T1000 (cell line): ENCODE measurements at regions not wholly inside any gene's neighbourhood (a gene's known extent, or its start where the extent isn't known, plus 50 kb on each side); places are given as distances from the start of the nearest gene placed in this dataset.
"Not testable (repeated sequence)": the region's sequence is repeated elsewhere in the genome, so short reads cannot be mapped to it uniquely, and the experiment has no call there.

ENCODE experiments used
- DNase-seq: peaks from one replicate; lab custom pipeline; 2025; ENCODE audit warnings: mixed read lengths; lab: John Stamatoyannopoulos, UW

DNA sequence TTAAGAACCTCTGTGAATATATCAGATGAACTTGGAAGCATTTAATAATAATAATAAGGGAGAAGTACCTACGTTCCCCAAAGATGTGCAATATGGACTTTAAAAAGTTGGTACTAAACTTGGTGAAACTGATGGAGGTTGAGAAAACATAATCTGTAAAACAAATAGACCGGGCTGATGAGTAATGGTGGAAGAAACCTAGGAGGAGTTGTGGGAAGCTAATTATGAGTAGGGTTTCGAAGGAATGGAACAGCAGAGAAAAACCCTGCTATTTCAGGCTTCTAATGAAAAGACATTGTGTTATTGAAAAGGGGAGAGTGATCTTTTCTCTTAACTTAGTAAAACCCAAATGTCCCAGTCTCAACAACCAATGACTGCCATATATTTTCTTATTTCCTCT is 229.3 kb downstream of the PCSK1 start:
- DNase-seq: no peak

DNA sequence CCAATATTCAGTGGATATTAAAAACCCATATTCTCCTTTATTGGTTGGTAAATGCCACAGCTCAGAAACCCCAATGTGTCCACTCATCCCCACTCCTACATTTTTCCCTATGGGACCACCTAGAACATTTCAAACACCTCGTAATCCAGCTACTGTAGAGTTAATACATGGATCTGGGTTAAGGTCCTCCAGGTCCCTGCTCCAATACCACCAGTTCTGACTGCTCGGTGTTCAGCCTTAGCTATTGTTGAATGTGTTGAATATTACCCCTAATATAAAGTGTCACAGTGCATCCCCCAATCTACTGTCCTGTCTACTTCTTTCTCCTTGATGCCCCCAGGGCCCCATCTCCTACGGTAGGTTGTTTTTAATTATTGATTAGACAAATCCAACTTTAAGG is 231.5 kb downstream of the PCSK1 start:
- no peak for DNase-seq

DNA sequence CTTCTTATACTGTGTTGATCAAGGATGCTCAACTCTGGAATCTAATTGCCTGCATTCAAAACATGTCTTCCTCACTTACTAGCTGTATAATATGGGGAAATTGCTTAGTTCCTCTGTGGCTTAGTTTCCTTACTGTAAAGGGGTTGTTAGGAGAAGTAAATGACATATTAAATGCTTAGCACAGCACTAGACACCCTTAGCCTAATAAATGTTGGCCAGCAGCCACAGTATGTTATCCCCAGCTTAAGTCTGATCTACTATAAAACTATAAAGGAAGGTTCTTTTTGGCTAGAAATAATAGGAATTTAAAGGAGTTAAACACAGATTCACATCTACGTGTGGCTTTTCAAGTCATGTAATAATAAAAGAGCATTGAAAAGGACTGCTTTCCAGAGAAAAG is 232.4 kb downstream of the PCSK1 start:
- no peak for DNase-seq

DNA sequence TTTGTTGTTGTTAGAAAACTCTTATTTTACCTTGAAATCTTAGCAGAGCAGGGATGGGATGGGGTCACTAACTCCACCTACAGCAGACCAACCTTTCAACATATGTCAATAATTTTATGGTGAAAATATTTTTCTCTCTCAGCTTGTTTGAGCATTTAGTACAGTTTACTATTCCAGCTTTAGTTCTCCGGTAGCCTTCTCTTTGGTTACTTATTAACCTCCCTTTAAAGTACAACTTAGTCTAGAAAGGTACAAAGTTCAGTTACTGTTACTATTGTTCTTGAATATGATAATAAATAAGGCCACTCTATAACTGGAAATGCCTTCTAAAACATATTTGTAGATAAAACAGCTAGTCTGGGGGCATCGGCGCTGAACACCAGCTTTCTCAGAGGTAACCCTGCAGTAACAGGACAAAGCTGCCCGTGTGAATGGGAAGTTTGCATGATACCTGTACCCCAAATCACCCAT is 233.3 kb downstream of the PCSK1 start:
- no peak for DNase-seq

DNA sequence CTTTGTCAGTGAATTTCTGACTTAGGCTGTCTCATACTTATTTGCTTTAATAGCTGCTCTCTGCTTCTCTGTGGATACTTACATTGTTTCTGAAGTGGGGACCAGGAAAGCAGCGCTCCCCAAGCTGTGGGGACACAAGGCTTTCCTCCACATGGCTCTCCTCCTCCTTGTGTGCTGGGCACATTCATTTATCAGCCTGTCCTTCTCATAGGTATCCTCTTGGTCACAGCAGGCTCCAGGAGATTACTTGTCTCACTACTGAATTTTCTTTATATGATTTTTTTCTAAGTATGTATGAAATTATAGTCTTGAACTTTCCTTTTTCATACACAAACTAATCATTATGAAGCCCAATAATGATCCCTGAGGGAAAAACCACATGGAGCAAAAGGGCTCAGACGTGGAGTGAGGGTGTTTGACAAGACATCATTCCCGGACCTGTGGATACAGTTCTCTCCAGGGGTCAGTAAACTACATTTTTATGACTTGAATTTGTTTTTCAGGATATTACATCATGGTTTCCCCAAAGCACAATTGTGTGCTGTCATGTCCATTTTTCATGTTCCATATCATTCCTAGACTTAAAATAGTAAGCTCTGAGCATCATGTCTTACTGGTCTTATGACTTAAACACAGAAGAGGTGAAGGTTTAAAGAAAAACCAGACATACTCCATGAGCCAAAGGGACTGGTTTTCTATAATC is 234.5 kb downstream of the PCSK1 start:
- no peak for DNase-seq

DNA sequence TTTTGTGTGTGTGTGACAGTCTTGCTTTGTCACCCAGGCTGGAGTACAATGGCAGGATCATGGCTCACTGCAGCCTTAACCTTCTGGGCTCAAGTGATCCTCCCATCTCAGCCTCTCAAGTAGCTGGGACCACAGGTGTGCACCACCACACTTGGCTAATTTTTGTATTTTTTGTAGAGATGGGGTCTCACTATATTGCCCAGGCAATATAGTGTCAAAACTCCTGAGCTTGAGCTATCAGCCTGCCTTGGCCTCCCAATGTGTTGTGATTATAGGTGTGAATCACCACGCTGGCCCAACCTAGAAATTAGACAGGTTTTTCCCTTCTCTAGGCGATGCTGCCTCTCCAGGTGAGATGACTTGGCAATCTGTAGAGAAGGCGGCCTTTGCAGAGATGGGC is 235.3 kb downstream of the PCSK1 start:
- DNase-seq: not testable (repeated sequence)

DNA sequence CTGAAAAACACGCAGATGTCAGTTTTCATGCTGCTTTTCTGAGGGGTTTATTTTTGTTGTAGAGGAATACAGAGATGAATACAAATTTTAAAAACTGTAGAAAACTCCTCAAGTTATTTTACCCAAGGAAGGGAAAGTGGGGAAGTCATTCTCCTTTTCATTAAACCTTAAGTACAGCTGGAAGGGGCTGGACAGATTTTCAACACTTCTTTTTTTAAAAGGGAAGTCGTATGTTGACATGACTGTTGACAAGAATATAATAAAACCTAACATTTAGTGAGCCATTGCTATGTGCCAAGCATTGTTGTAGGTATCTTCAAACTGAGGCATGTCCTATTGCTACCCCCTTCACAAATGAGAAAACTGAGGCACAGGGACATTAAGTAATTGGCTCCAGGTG is 235.7 kb upstream of the ELL2 start:
- DNase-seq: no peak

DNA sequence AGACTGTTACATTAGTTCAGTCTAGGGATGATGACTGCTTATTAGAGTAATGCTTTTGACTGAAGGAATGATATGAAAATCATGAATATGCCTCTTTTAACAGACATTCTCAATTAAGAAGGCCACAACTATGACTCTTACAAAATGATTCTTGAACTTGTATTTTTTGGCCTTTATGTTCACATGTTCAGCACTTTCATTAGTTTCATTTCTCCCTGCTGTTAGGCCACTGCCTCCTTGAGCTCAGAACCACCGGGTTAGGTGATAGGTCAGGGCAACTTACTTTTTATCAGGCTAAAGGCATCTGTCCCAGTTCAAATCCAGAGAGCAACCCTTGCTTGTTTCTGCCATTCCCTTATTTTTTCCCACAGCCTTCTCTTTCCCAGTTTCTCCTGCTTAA is 235.2 kb upstream of the ELL2 start:
- DNase-seq: no peak

DNA sequence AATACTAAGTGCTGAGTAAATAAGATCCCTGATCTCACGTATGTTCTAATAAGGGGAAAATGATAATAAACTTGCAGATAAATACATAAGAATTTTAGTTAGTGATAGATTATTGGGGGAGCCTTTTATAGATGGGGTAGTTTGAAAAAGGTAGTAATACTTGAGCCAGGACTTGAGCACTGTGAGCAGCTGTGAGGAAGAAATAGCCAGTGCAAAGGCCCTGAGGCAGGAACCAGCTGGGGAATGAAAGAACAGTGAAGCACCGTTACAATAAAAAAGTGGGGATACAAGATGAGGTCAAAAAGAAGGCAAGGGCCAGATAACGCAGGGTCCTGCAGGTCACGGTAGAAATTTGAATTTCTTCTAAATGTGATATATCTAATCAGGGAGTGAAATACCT is 234.8 kb upstream of the ELL2 start:
- no peak for DNase-seq

DNA sequence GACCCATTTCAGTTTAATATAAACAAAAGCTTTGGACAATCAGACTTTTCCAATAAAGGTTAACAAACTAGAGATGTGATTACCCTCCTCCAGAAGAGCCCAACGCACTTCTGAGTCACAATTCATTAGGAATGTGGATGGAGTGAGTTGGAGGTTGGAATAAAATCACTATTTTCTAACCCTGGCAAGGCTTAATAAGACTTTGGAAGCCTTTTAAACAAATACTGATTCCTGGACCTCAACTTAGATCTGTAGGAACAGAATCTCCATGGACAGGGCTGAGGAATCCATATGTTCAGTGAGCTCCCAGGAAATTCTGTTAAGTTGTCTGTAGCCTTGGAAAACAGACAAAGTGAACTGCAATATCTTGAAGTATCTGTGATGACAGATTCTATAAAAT is 233.5 kb upstream of the ELL2 start:
- no peak for DNase-seq

DNA sequence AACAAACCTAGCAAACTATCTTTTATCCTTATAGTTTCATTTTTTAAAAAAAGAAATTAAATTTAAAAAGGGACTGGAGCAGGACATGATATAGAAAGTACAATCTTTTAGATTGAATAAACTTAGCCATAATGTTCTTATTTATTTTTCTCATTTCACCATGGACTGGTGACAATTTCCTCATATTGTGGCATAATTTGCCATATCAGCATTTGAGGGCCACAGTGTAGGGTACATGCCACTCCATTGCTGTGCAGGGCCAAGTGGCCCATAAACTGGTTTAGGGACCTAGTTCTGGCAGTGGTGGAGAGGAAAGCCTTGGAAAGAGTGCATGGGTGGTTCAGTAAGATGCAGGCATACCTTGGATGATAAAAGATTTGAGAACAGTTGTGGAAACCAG is 232.9 kb upstream of the ELL2 start:
- no peak for DNase-seq

DNA sequence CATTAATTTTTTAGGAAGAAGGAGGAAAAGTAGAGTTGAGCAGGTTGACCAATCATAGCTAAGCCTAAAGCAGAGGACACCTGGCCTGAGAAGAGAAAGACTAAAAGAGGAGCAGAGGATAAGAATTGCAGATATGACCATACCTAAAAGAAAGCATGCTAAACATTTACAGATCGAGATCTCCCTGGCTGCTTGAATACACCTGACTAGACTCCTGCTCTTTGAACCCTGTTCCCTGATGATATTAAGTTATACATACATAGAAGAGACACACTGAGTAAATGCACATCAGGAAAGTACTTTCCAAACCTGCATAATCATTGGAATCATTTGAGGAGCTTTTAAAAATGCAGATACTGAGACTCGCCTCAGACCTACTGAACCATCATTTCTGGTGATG is 232.3 kb upstream of the ELL2 start:
- no peak for DNase-seq

DNA sequence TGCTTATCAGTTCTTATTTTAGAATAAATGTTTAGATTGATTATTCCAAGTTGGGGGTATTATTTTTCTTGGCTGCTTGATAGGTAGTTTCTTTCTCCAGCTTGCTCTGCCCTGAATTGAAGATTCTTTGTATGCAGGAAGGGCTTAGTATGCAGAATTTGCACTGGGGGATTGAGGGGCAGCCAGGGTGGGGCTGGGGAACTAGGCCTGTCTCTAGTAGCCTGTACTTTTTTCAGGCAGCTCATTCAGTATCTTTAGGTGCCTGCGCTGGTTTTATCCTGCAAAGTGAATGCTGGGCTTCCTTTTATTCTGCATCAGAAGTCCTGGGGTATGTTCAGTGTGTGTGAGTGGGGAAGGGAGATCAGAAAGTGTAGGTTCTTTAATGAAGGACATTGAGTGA is 228.3 kb upstream of the ELL2 start:
- no peak for DNase-seq

DNA sequence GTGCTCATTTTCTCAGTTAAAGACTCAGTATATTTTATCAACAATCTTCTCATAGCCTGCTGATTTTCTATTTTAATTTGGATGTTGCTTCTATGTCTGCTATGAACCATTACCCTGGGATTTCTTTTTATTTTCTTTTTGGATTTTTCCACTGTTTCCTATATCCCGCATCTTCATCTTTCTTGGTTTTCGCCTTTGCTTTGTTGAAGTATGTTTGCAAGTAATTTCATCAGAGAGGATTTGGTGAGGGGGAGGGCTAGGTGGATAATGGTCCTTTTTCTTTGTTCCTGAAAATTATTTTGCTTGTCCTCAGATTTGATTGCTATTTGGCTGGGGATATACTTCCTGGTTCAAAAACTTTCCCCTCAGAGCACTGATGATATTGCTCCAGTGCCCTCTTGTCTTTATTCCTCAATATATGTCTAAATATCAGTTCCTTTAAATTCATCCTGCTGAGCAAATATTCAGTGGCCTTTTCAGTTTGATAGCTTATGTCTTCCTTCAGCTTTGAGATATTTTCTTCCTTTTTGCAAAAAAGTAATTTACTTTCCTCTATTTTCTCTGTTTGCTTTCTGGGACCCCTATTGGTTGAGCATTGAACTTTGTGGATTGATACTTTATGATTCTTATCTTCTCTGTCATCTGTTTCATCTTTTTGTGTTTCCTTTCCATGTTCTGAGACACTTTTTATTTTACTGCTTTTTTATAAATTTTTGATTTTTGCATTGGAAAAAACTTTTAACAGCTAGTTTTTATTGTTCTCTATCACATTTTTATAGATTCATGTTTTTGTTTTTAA is 227.6 kb upstream of the ELL2 start:
- no peak for DNase-seq

DNA sequence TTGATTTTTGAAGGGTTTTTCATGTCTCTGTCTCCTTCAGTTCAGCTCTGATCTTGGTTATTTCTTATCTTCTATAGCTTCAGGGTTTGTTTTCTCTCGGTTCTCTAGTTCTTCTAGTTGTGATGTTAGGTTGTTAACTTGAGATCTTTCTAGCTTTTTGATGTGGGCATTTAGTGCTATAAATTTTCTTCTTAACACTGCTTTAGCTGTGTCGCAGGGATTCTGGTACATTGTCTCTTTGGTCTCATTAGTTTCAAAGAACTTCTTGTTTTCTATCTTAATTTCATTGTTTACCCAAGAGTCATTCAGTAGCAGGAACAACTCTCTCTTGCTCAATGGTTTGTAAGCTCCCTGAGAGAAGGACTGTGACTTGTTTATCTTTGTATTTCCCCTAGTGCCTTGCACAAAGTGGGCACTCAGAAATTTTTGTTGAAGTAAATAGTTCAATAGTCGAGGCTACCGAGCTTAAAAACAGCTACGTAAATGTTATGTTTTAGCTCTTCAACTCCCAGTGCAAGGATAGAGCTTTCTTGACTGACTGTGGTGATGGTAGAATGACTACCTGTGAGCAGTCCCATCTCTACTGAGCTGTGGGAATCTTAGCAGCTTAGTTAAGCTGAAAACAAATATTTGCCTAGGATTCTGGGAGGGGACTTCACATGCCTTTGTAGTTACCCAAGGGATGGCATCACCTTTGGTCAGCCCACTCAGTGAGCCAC is 225.8 kb upstream of the ELL2 start:
- no peak for DNase-seq

DNA sequence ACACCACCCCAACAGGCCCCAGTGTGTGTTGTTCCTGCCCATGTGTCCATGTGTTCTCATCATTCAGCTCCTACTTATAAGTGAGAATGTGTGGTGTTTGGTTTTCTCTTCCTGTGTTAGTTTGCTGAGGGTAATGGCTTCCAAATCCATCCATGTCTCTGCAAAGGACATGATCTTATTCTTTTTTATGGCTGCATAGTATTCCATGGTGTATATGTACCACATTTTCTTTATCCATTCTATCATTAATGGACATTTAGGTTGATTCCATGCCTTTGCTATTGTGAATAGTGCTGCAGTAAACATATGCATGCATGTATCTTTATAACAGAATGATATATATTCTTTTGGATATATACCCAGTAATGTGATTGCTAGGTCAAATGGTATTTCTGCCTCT is 222.9 kb upstream of the ELL2 start:
- not testable (repeated sequence) for DNase-seq

DNA sequence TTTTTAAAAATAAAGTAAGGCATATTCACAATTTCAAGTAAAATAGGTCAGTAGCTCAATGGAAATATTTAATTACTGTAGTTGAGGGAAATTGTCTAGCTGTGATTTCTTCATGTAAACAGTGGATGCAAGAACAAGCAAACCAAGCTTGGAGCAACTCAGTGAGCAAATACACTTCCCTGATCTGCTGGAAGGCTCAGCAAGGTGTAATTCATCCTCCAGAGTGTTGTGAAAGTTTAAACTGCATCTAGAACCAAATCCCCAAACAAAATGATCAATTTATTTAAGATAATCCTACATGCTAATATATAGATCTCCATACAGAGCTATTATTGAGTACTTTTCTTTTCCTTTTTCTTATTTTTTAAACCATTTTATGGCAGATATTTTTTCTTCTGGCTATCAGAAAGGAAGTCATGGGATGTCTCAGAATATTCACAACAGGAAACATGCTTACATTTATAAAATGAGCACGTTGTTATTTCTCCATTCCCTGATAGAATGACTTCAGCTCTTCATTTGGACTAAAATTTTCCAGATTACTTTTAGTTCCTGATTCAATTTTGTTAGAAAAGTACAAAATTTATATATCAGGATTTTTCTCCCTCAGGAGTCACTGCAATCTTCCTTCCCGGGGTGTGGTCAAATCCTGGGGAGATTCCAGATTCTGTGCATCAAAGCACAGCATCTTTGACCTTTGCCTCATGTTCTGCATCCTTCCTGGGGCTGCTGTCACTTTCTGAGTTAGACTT is 219.2 kb upstream of the ELL2 start:
- DNase-seq: no peak

DNA sequence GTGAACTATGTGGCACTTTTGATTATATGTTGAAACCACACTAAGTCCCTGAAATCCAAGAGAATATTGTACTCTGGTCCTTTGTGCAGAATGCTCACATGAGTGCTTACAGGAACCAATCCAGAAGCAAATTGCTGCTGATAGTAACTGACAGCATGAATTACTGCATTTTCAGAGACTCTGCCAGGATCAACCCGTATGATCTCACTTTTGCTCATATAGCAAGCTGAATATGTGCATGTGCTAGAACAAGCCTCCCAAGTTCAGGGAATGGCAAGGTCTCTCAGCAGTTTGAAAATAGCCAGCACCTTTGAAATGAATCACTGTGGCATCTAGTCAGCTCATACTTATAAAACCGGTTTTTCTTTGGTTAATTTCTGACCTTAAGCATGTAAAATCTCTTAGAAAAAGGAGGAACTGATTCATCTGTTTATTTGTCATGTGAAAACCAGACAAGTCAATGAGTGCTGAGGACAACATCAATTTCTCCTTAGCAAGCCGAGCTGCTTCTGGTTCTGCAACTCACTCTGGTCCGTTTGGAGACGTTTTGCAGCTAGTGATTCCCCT is 215.7 kb upstream of the ELL2 start:
- DNase-seq: peak; percentile 11

DNA sequence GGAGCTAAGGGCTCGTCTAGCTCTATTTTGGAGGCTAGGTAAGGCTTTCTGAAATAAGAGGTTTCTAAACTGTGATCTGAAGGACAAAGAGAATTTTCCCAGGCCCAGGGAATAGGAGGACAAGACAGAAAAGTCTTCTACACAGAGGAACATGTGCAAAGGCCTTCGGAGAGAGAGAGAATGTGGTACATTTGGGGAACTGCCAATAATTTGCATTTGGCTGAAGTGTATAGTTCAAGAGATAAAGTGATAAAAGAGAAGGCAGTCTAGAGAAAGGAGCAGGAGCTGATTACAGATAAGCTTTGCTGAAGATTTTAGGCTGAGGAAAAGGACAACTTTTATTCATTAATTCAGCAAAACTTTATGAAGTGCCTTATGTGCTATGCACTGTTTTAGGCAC is 214.4 kb upstream of the ELL2 start:
- no peak for DNase-seq

DNA sequence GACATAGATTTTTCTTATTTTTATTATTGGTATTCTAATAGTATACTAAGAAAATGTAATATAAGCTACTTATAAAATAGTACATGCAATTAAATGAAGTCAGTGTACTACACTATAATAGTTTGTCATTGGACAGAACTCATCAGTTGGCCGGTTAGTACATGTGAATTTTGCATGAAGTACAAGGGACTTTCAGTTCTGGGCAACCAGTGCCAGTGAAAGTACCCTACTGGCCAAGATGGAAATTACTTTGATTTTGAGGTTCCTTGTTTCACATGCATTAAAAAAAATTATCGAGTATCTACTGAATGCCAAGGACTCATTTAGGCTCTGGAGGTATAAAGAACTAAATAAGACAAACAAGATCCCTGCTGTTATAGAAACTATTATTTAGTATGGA is 213.4 kb upstream of the ELL2 start:
- no peak for DNase-seq

DNA sequence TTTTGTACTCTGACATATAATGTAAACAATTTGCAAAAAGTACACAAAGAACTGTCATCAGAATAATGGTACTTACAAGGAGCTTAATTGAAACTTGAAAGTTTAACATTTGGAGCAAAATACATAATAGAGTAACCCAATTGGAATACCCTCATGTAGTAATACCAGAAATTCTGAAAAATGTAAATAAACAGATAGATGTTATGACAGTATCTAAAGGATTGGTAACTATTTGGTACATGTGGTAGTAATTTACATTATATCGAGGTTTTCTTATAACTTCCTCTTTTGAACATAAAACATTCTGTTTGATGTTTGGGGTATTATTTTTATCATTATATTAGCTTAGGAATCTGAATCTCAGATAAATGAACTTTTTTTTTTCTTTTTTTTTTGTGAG is 211.7 kb upstream of the ELL2 start:
- no peak for DNase-seq

DNA sequence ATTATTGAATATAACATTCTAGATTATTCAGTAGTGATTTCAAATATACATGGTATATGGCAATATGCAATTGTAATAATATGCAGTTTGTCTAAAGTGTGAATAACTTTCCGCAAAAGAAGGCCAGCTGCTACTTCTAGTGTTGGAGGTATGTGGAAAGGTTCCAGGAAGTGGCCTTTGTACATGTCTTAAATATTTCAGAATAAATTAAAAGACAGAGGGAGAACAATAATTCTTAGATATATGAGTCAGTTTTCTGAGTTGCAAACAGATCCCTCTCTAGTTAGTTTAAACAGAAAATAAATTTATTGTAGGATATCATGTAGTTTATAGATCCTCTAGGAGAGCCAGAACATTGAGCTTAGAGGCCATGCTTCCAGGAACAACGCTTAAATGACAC is 210.8 kb upstream of the ELL2 start:
- DNase-seq: no peak
